ENCODE measurements at regions not wholly inside any gene's neighbourhood (a gene's known extent, or its start where the extent isn't known, plus 50 kb on each side); places are given as distances from the start of the nearest gene placed in this dataset.

- Histone ChIP-seq H3K27ac (no peak overlapping the region), H3K36me3 (peaks cover 84% of the 10 kb centered on the region), H3K27me3 (ENCODE audit: insufficient read depth, low read depth, severe bottlenecking) (no peaks in the 10 kb centered on the region), H3K9me3 (ENCODE audit: severe bottlenecking) (peaks cover 82% of the 10 kb centered on the region), H3K4me3 (ENCODE audit: low read depth, low read length) (no peak overlapping the region)
- no peak for DNase-seq
- TF ChIP-seq CTCF (IDR thresholded peaks at IDR 0.05; ENCODE audit: low read depth, low read length) = no peak
These were observed 105.7 kb downstream of the SNRPN start for GRCh38 chr15:25060472-25060803.

- H3K9me3 ChIP-seq (ENCODE audit: severe bottlenecking) = peaks cover 82% of the 10 kb centered on the region
- no peak overlapping the region for H3K4me3 ChIP-seq (ENCODE audit: low read depth, low read length)
- DNase-seq = no peak
- no peak overlapping the region for H3K27ac ChIP-seq
- no peaks in the 10 kb centered on the region for H3K27me3 ChIP-seq (ENCODE audit: insufficient read depth, low read depth, severe bottlenecking)
- no peak for TF ChIP-seq CTCF (IDR thresholded peaks at IDR 0.05; ENCODE audit: low read depth, low read length)
- peaks cover 86% of the 10 kb centered on the region for H3K36me3 ChIP-seq
These were observed 106.3 kb downstream of the SNRPN start for GRCh38 chr15:25060996-25061620.

- Histone ChIP-seq H3K36me3 (peaks cover 85% of the 10 kb centered on the region), H3K27me3 (ENCODE audit: insufficient read depth, low read depth, severe bottlenecking) (no peaks in the 10 kb centered on the region), H3K27ac (no peak overlapping the region), H3K9me3 (ENCODE audit: severe bottlenecking) (peaks cover 82% of the 10 kb centered on the region), H3K4me3 (ENCODE audit: low read depth, low read length) (no peak overlapping the region)
- TF ChIP-seq CTCF (IDR thresholded peaks at IDR 0.05; ENCODE audit: low read depth, low read length) = no peak
- no peak for DNase-seq
These were observed 107.2 kb downstream of the SNRPN start for GRCh38 chr15:25061808-25062550.

- TF ChIP-seq CTCF (IDR thresholded peaks at IDR 0.05; ENCODE audit: low read depth, low read length) = no peak
- H3K27me3 ChIP-seq (ENCODE audit: insufficient read depth, low read depth, severe bottlenecking) = no peaks in the 10 kb centered on the region
- H3K36me3 ChIP-seq = peaks cover 88% of the 10 kb centered on the region
- DNase-seq = no peak
- H3K4me3 ChIP-seq (ENCODE audit: low read depth, low read length) = no peak overlapping the region
- H3K9me3 ChIP-seq (ENCODE audit: severe bottlenecking) = peaks cover 82% of the 10 kb centered on the region
- H3K27ac ChIP-seq = no peak overlapping the region
These were observed 108.0 kb downstream of the SNRPN start for GRCh38 chr15:25062551-25063430.

- Histone ChIP-seq H3K27me3 (ENCODE audit: insufficient read depth, low read depth, severe bottlenecking) (no peaks in the 10 kb centered on the region), H3K27ac (no peak overlapping the region), H3K4me3 (ENCODE audit: low read depth, low read length) (no peak overlapping the region), H3K36me3 (peaks cover 93% of the 10 kb centered on the region), H3K9me3 (ENCODE audit: severe bottlenecking) (peaks cover 93% of the 10 kb centered on the region)
- no peak for TF ChIP-seq CTCF (IDR thresholded peaks at IDR 0.05; ENCODE audit: low read depth, low read length)
- DNase-seq = no peak
These were observed 110.5 kb downstream of the SNRPN start for GRCh38 chr15:25065286-25065685.
